Right cardiac atrium (tissue), 5 donors: ENCODE measurements at regions not wholly inside any gene's neighbourhood (a gene's known extent, or its start where the extent isn't known, plus 50 kb on each side); places are given as distances from the start of the nearest gene placed in this dataset.

Source experiments
- ATAC-seq, 2 donors: fragments of 200-7000 bp; cut with Tn5 transposase; one replicate each; pipeline versions ENCODE4 v1.8.0 to v1.9.1; 2020; ENCODE audit warnings: moderate library complexity in 2 of 2, mild to moderate bottlenecking in 1 of 2
- DNase-seq, 3 donors: peaks; one replicate each; pipeline ENCODE4 v3.0.0-alpha.2; 2020
- H3K27ac ChIP-seq: one replicate; pipeline ENCODE4 v1.5.1; 2013; ENCODE audit warnings: mild to moderate bottlenecking, low read length, control low read depth, moderate library complexity
- H3K27me3 ChIP-seq: one replicate; pipeline ENCODE4 v1.6.1; 2013; ENCODE audit not compliant: control insufficient read depth, insufficient read depth
- H3K4me1 ChIP-seq: one replicate; pipeline ENCODE4 v1.6.1; 2013; ENCODE audit warnings: low read length; ENCODE audit not compliant: control insufficient read depth, insufficient read depth
- H3K4me3 ChIP-seq: one replicate; pipeline ENCODE4 v1.5.1; 2013; ENCODE audit warnings: low read length, control low read depth
- H3K9me3 ChIP-seq: one replicate; pipeline ENCODE4 v1.6.1; 2013; ENCODE audit warnings: low read length; ENCODE audit not compliant: control insufficient read depth
- WGBS: extraction: QIAGEN DNeasy Blood & Tissue Kit; methylation state at CpG from one replicate; pipeline ENCODE4 v1.1.7; 2013; 5-methylcytosine and 5-hydroxymethylcytosine counted together
- intact Hi-C, 4 donors: fragments of 100-400 bp; cut with DNase I; formaldehyde crosslinking; loops; one replicate each; pipeline versions ENCODE4 v1.11.0 to v1.14.0; 2022 to 2023
- donor health status: healthy with polysubstance abuse.
- donor health status: DM: no; HTN: yes; CAD: no.
- donor health status: DM: no; HTN: no; CAD: no.
- donor health status: DM: no; HTN: yes; CAD: no; lungs with severe emphysema.
- donor health status: DM: yes; HTN: yes; CAD: no.

DNA sequence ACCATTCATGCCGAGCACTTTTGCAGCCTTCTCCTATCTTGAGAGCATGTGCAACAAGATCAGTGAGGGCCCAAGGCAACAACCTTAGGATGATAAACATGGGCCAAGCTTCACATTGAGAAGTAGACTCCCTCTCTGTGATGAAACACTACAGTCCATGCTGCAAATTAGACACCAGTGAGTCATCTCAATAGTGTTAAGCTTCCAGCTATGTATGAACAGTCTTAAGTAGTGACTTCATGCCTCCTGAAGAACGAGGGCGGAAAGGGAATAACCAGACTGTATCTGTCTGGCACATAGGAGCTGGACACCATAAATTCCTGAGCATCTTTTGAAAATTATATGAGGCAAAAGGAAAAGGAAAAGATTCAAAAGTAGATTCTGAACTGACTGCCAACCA is 309.9 kb upstream of the SLITRK1 start:
- Histone ChIP-seq H3K9me3 (no peaks in the 10 kb centered on the region), H3K4me3 (no peak overlapping the region), H3K4me1 (no peaks in the 10 kb centered on the region), H3K27me3 (no peaks in the 10 kb centered on the region), H3K27ac (no peak overlapping the region)
- intact Hi-C loops: no loop called here
- 59% methylated on average over 3 of the region's 3 CpGs for WGBS
- no peak for DNase-seq
- ATAC-seq: no peak

DNA sequence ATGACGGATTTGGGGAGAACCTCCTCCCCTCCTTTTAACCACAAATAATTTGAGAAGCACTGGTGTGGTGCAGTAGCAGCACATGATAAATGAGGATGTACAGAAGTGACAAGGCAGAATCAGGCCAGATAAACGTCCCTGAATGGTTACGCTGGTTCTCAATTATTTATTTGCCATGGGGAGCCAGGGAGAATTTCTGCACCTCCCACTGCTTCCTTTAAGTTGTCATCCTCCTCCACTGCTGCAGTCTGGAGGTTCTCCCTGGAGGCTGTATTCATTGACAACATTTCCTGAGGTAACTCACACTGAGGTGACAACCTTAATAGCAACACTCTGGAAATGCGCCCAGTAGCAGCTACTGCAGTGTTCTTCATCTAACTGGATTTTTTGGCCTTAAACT is 308.9 kb upstream of the SLITRK1 start:
- WGBS: 62% methylated on average over 4 of the region's 4 CpGs
- intact Hi-C loops: no loop called here
- no peak for ATAC-seq
- no peaks in the 10 kb centered on the region for H3K4me1 ChIP-seq
- no peaks in the 10 kb centered on the region for H3K27me3 ChIP-seq
- no peak overlapping the region for H3K4me3 ChIP-seq
- no peak for DNase-seq
- no peaks in the 10 kb centered on the region for H3K9me3 ChIP-seq
- no peak overlapping the region for H3K27ac ChIP-seq

DNA sequence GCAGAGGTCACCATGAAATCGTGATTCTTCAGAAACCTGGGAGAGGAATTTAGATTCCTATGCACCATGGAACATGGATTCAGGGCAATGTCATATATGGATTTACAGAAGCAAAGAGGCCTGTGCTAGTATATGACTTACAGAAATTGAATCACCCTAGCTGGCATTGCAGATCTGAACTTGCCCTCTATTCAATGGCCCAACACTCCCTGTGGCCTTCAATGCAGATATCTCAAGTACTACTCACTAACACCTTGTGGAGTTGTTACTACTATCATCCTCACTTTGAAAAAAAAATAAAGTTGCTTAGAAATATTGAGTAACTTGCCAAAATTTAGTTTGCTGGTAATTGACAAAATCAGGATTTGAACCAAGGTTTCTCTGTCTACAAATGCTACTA is 305.4 kb upstream of the SLITRK1 start:
- WGBS: 67% methylated on average over 1 of the region's 1 CpG
- DNase-seq (no peak), ATAC-seq (no peak)
- intact Hi-C loops: no loop called here
- Histone ChIP-seq H3K27me3 (no peaks in the 10 kb centered on the region), H3K9me3 (no peaks in the 10 kb centered on the region), H3K27ac (no peak overlapping the region), H3K4me1 (no peaks in the 10 kb centered on the region), H3K4me3 (no peak overlapping the region)

DNA sequence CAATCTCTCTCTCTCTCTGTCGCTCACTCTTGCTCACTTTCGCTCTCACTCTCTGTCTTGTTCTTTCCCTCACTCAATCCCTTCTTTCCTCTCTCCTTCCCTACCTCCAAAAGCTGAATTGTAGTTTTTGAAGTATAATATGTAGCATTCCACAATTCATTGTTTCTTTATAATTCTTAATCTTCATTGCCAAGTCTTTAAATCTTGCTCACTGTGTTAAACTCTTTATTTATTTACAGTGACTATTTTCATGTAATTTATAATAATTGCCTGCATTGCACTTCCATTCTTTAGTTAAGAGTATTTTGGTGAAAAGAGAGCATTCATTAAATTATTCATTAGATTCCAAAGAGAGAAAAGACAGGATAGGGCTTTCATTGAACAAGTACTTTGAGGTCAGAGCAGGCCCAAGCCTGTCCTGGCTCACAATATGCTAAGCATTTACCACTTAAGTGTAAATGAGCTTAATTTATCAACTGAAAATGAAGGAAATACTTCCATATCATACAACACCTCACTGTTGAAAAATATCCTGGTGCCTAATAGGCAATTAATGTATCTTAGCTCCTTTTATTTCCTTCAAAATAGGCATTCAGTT is 257.4 kb upstream of the SLITRK1 start:
- H3K4me3 ChIP-seq: no peak overlapping the region
- no peaks in the 10 kb centered on the region for H3K9me3 ChIP-seq
- 95% methylated on average over 2 of the region's 2 CpGs for WGBS

DNA sequence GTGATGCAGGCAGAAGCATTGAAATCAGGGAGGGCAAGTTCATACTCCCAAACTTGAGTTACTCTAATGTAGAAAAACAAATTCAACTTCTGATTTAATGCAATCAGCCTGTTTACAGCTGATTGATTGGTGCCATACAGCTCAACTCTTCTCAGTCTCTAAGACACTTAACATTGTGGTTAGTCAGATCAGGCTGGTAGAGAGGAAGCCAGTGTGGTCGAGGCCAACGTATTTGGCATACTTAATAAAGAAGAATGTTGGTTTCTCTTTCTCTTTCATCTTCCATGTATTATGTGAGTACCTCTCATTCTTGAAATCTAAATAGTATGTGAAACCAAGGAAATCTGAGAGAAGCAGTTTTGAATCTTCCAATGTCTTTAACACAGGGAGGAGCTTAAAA is 255.0 kb upstream of the SLITRK1 start:
- DNase-seq: no peak
- no peaks in the 10 kb centered on the region for H3K27me3 ChIP-seq
- 64% methylated on average over 2 of the region's 2 CpGs for WGBS
- no peak overlapping the region for H3K27ac ChIP-seq
- no peaks in the 10 kb centered on the region for H3K4me1 ChIP-seq
- H3K4me3 ChIP-seq: no peak overlapping the region
- intact Hi-C loops: no loop called here
- H3K9me3 ChIP-seq: no peaks in the 10 kb centered on the region
- ATAC-seq: no peak

More for the DNA sequence above, 257.4 kb upstream of the SLITRK1 start:
- no peak for DNase-seq
- Histone ChIP-seq H3K4me1 (no peaks in the 10 kb centered on the region), H3K27ac (no peak overlapping the region), H3K27me3 (no peaks in the 10 kb centered on the region)
- ATAC-seq: no peak
- intact Hi-C loops: no loop called here

DNA sequence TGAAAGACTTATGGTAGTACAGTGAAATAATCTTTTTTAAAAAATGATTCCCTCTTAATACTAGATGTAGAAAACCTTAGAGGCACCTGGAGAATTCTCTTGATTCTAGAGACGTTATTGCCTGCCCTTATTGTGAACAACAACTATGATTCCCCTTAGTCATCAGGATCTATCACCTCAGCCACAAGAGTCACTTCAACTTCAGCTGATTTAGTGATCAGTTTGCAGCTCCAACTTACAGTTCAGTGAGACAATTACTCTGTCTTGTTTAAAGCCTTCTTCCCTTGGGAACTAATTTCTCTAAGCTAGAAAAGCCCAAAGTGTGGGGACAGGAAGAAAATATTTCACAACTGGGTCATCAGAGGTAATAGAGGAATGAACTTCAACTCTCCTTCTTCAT is 254.3 kb upstream of the SLITRK1 start:
- 59% methylated on average over 1 of the region's 1 CpG for WGBS
- no peaks in the 10 kb centered on the region for H3K4me1 ChIP-seq
- H3K9me3 ChIP-seq: no peaks in the 10 kb centered on the region
- intact Hi-C loops: no loop called here
- no peak for DNase-seq
- ATAC-seq: no peak
- no peaks in the 10 kb centered on the region for H3K27me3 ChIP-seq
- H3K27ac ChIP-seq: no peak overlapping the region
- H3K4me3 ChIP-seq: no peak overlapping the region

DNA sequence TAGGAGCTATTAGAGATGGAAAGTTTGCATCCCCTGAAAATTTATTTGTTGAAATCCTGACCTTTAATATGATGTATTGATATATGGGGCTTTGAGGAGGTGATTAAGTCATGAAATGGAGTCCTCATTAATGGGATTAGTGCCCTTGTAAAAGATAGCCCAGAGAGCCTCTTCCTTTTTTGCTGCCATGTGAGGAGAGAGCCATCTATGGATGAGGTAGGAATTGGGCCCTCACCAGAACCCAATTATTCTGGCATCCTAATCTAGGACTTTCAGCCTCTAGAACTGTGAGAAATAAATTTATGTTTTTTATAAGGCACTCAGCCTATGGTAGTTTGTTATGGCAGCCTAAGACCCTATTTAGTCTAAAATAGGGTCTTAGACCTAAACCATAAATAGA is 250.2 kb upstream of the SLITRK1 start:
- no peak for ATAC-seq
- no peak for DNase-seq
- no peak overlapping the region for H3K4me3 ChIP-seq
- intact Hi-C loops: no loop called here
- H3K27ac ChIP-seq: no peak overlapping the region
- no peaks in the 10 kb centered on the region for H3K9me3 ChIP-seq
- no peaks in the 10 kb centered on the region for H3K4me1 ChIP-seq
- no peaks in the 10 kb centered on the region for H3K27me3 ChIP-seq

DNA sequence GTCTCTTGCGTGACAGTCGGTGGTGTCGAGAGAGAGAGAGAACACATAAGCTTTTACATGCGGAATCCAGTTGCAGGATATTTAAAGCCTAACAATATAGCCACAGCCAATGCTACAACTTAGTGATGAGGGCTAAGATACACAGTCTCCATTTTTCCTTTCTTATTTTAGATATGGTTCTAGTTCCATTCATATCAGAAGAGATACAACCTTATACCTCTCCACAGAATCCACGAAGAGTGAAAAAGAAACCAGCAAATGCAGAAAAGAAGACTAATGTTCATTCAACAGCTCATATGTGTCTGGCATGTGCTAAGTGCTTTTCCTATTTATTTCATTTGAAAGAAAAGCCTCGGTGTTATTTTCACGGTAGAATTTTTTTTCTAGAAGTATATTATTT is 249.0 kb upstream of the SLITRK1 start:
- H3K9me3 ChIP-seq: no peaks in the 10 kb centered on the region
- no peak for DNase-seq
- intact Hi-C loops: no loop called here
- 83% methylated on average over 7 of the region's 7 CpGs for whole genome bisulfite sequencing
- no peak overlapping the region for H3K27ac ChIP-seq
- no peak for ATAC-seq
- no peaks in the 10 kb centered on the region for H3K27me3 ChIP-seq
- no peaks in the 10 kb centered on the region for H3K4me1 ChIP-seq
- no peak overlapping the region for H3K4me3 ChIP-seq

DNA sequence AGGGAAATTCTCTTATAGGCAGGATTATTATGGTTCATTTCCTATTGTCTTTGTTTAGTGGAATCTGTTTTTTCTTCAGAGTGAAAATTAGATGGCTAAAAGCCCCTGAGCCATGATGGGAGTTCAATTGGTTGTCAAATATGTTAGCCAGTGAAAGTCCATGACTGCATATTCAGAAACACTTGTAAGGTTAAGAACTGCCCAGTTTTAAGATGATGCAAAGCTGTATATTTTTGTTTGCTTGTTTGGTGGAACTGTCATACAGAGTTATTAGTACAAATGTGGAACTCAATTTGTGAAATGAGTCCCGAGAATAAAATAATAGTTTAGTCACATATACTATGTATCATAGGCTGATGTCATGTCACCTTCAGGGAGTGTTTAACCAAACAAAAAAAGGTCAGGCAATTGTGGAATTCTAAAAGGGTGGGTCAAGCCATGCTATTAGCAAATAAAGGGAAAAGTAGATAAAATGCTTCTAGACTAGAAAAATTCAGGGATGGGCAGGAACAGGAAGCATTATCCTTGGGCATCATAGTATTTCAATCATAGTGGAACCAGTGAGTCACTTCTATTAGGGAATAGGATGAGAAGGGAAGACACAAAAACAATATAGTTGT is 248.3 kb upstream of the SLITRK1 start:
- DNase-seq (no peak), ATAC-seq (no peak)
- Histone ChIP-seq H3K4me3 (no peak overlapping the region), H3K27ac (no peak overlapping the region), H3K27me3 (no peaks in the 10 kb centered on the region), H3K4me1 (no peaks in the 10 kb centered on the region), H3K9me3 (no peaks in the 10 kb centered on the region)
- intact Hi-C loops: no loop called here
- WGBS: 69% methylated on average over 1 of the region's 1 CpG

DNA sequence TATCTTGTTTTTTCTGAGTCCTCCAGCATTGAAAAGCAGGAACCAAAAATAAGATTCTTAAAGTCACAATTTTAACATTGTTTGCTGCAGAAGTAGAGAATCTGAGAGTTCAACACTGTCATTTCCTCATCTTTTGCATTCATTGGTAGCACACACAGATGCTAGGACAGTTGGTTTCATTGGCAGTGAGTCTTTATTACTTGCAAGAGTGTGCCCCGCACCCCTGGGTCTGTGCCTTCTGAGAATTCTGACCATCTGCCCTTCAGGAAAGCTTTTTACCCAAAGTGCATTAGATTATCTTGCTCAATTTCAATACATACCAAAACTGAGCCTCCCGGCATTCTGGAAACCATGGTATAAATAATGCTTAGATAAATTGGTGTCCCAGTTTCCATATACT is 247.7 kb upstream of the SLITRK1 start:
- H3K27me3 ChIP-seq: no peaks in the 10 kb centered on the region
- 84% methylated on average over 2 of the region's 2 CpGs for WGBS
- H3K9me3 ChIP-seq: no peaks in the 10 kb centered on the region
- DNase-seq: no peak
- no peak overlapping the region for H3K4me3 ChIP-seq
- intact Hi-C loops: no loop called here
- no peak for ATAC-seq
- H3K27ac ChIP-seq: no peak overlapping the region
- no peaks in the 10 kb centered on the region for H3K4me1 ChIP-seq

DNA sequence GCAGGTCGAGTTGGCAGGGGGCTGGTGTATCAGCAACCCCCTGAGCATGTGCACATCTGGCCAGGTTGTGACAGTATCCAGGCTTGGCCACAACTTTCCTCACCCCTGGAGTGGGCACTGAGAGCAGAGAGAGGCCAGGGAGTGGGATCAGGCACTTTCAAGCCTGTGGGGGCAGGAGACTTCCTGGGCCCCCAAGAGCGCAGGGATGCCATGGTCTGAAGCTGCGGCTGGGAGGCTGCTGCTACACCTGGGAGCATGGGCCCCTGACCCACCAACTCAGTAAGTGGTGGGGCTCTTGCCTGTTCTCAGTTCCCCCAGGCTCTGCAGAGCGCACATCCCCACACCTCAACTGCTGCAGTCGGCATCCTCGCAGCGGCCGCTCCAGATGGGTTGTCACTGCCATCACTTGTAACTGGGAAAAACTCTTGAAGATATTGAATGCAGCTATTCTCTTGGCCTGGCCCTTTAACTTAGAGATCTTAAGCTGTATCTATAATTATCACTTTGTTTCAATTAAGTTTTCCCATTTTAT is 245.4 kb upstream of the SLITRK1 start:
- WGBS: 93% methylated on average over 8 of the region's 8 CpGs
- no peak for ATAC-seq
- no peak overlapping the region for H3K4me3 ChIP-seq
- H3K27me3 ChIP-seq: no peaks in the 10 kb centered on the region
- no peaks in the 10 kb centered on the region for H3K9me3 ChIP-seq
- no peaks in the 10 kb centered on the region for H3K4me1 ChIP-seq
- DNase-seq: peak in 1 of 3 donors; percentile 33
- intact Hi-C loops: no loop called here
- no peak overlapping the region for H3K27ac ChIP-seq
